Renal pelvis (tissue), 1 donor: ENCODE measurements at regions not wholly inside any gene's neighbourhood (a gene's known extent, or its start where the extent isn't known, plus 50 kb on each side); places are given as distances from the start of the nearest gene placed in this dataset.
"Not testable (repeated sequence)": the region's sequence is repeated elsewhere in the genome, so short reads cannot be mapped to it uniquely, and the experiment has no call there.

Experiments used
- DNase-seq: peaks from one replicate; pipeline ENCODE4 v3.0.0-alpha.2; 2013

DNA sequence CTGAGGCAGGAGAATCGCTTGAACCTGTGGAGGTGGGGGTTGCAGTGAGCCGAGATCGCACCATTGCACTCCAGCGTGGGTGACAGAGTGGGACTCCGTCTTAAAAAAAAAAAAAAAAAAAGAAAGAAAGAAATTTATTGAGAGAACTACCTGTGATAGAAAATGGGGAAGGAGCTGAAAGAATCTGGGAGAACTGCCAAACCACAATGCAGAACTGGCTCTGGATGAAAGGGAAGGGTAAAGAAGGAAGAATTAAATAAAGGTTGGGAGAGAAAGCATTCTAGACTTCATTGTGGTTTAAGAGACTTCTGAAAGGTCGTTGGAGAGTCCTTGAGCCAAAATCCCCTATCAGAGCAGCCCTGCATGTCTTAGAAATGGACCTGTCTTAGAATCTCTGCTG lies 567.9 kb upstream of the HTR2C start:
- DNase-seq: no peak

DNA sequence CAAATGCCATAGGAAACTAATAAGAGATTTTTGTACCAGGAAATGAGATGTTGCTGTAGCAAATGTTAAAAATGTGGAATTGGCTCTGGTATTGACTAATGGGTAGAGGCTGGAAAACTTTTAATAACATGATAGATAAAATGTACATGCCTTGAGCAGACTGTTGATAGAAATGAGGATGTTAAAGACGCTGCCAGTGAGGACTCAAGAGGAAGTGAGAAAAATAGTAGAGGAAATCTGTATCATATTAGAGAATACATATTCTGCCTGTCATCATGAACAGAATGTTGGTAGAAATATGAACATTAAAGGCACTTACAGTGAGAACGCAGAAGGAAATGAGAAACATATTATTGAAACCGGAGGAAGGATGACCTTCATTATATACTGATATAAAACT lies 577.2 kb upstream of the HTR2C start:
- no peak for DNase-seq

DNA sequence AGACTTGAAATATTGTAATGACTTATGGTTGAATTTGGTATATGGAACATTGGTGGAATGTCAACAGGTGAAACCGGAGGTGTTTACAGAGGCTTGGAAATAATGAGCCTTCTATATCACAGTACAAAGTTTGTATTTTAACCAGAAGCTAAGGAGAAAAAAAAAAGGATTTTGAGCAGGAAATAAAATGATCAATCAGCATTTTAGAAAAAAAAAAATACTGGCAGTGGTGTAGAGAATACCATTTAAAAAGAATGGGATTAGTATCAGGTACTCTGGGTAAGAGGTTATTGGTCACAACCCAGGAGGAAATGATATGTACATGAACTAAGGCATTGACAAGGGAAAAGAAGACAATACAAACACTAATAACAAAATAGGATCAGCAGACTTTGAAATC lies 587.1 kb upstream of the HTR2C start:
- no peak for DNase-seq

DNA sequence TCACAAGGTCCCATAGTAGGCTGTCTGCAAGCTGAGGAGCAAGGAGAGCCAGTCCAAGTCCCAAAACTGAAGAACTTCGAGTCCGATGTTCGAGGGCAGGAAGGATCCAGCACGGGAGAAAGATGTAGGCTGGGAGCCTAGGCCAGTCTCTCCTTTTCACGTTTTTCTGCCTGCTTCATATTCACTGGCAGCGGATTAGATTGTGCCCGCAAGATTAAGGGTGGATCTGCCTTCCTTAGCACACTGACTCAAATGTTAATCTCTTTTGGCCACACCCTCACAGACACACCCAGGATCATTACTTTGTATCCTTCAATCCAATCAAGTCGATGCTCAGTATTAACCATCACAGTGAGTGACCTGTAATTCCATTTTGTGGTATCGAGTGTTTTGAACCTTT lies 592.2 kb upstream of the HTR2C start:
- DNase-seq: not testable (repeated sequence)

DNA sequence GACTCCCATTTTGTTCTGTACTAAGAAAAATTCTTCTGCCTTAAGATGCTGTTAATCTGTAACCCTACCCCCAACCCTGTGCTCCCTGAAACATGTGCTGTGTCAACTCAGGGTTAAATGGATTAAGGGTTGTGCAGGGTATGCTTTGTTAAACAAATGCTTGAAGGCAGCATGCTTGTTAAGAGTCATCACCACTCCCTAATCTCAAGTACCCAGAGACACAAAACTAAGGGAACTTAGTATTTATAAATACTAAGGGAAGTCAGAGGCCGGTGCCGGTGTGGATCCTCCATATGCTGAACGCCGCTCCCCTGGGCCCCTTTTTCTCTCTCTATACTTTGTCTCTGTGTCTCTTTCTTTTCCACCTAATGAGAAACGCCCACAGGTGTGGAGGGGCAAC lies 593.2 kb upstream of the HTR2C start:
- not testable (repeated sequence) for DNase-seq

DNA sequence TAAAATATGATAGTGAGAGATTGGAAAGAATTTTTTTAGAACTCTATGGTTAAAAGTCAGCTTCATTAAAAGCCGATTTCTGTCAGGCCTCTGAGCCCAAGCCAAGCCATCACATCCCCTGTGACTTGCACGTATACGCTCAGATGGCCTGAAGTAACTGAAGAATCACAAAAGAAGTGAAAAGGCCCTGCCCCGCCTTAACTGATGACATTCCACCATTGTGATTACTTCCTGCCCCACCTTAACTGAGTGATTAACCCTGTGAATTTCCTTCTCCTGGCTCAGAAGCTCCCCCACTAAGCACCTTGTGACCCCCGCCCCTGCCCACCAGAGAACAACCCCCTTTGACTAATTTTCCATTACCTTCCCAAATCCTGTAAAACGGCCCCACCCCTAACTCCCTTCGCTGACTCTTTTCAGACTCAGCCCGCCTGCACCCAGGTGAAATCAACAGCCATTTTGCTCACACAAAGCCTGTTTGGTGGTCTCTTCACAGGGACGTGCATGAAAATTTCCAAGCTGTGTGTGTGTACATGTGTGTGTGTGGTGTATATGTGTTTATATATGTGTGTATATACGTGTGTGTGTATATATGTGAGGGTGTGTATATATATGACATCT lies 595.5 kb upstream of the HTR2C start:
- DNase-seq: not testable (repeated sequence)

DNA sequence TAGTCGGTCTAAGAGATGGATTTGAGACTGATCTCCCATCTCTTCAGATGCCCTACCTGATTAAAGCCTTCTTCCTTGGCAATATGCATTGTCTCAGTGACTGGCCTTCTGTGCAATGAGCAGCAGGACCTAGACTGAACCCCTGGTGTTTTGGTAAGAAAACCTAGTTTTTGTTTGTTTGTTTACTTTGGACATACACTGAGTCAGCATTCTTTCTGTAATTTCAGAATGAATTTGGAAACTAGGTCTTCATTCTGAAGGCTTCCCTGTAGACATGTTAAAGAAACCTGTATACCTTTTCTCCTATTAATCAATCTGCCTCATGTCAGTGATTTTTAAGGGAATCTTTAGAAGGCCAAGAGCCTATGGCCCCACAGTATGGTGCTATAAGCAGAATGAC lies 597.5 kb upstream of the HTR2C start:
- no peak for DNase-seq

DNA sequence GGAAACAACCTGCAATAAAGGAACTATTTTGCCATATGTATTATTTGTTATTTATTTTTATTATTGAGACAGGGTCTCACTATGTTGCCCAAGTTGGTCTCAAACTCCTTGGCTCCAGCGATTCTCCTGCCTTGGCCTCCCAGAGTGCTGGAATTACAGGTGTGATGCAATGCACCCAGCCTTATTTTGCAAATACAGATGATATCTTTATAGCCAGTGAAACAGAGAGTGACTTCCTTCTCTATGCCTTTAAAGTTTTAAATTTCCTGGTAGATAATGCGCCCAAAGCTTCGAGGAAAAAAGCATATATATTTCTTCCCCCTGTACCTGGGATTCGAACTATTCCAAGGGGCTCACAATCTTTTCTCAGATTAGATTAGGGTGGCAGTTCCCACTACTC lies 601.1 kb upstream of the HTR2C start:
- no peak for DNase-seq

DNA sequence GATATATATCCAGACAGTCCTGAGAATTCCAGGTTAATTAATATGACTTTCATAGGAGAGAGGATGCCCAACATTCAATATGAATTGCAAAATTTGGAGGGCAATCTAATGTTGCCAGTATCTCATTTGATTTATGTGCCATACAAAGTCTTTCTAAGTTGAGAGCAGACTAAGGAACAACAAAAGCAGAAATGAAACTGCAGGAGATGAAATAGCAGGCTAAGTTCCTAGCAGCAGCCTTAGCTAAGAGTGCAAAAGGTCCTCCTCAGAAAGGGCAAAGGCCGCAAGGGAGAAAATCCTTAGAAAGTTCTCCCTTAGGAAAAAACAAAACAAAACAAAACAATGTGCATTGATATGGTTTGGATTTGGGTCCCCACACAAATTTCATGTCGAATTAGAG lies 602.9 kb upstream of the HTR2C start:
- DNase-seq: no peak

DNA sequence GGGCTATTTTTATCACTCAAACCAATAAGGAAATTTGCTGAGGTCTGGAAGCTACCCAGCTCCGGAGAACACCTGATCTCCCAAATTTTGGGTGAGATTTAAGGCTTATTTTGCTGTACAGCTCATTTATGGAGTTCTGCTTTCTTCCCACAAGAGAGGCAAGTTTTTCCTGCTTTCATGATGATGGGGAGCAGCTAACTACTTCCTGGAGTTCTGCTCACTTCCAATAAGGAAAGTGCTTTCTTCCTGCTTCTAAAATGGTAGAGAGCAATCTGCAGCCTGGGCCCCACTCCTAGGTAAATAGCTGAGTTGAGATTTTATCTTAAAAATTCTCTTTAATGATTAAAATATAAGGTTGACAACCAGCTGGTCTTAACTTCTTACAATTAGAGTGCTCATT lies 606.0 kb upstream of the HTR2C start:
- no peak for DNase-seq

DNA sequence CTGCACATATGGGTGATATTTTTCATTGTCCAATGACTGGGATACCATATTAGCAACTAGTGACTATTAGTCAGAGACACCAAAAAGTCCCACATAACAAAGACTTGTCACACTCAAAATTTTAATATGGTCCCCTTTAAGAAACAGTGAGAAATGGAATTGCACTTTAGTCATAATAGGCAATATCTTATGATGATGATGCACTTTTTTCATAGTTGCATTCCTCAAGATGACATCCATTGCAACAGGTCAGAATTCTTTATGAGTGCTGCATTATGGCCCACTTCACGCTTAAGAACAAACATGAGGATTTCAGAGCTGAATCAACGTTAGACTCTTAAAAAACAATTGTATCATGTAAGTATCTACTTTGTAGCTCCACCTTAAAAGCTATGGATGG lies 608.4 kb upstream of the HTR2C start:
- DNase-seq: no peak

DNA sequence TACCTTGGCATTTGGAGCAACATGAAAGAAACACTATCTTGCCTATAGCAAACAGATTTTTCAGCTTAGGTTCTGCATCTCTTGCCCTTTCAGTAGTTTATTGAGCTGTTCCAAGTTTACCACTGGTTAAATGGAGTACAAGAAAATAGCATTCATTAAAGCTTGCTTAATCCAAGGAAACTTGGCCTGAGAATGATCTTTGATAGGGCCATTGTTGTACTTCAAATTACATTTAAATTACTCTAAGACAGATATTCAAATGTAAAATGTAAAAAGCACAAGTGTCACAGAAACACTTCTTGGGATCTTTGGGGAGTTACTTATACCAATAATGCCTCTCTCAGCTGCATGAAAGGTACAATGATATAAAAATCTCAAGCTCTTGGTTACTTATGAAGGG lies 609.0 kb upstream of the HTR2C start:
- DNase-seq: no peak

DNA sequence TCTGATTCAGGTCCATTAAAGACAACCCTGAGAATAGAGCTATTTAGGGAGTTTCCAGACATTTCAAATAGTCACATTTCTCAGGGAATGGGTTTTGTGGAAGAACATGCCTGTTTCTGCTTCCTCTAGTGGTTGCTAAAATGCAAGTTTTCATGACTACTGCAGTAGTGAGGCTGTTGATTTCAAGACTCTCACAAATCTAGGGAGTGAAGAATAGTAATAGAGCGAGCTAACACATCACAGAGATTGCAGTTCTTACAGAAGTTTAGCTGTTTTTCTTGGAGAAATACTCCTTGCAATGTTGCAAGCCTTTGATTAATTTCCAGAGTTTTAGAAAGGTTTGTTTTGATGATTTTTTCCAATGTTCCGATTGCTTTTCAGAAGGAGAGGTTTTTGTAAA lies 610.2 kb upstream of the HTR2C start:
- DNase-seq: no peak

DNA sequence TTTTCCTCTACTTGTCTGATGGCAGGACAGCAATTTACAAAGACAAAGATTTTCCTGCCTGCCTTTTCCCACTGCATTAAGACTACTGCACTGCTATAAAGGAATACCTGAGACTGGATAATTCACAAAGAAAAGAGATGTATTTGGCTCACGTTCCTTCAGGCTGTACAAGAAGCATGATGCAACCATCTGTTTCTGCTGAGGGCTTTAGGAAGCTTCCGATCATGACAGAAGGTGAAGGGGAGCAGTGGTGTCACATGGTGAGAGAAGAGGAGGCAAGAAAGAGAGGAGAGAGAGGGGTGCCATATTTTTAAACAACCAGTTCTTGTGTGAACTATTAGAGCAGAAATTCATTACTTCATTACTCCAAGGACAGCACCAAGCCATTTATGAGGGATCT lies 617.1 kb upstream of the HTR2C start:
- no peak for DNase-seq

DNA sequence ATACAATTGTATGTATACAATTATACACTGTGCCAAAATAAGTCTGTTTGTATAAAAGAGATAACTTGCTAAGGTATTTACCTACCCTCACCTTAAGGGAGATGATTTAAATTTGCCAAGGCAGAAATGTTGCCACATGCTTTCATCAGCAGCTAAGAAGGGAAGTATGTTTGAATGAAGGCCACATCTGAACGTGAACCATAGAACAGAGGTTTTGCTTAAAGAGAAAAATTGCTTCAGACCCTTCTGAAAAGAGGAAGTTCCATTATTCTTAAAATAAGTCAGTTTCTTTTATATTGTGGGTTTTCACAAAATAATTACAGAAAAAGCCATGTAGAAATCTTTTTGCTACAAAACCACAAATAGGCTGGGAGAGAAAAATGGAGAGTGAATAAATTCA lies 621.5 kb upstream of the HTR2C start:
- DNase-seq: no peak

DNA sequence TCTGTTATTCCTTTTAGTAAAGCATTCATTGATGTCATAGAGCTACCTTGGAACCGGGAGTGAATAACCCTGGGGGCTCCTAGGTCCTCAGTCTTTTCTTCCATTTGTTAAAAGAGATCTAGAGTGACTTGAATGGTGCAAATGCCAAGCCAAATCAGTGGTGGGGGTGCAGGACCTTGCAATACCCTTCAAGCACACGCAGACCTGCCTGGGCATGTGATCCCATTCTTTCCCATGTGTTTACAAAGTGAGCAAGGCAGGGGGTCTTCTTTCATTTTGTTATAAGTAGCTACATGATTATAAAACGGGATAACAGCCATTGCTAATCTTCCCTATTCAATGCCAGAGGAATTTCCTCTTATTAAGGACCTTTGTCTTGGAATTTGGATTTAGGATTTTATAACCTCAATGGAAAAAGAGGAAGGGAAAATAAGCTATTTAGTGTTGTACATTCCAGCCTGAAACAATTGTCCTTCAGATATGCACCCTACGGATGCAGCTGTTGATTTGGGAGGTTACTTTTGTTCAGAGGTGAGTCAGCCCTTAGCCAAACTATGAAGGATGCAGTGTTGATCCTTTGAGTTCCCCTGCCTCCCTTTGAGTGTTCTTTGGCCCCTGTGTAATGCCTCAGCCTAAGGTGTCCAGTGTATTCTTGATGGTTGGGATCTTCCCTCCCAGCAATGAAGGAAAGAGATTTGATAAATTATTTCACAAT lies 623.8 kb upstream of the HTR2C start:
- DNase-seq: no peak

DNA sequence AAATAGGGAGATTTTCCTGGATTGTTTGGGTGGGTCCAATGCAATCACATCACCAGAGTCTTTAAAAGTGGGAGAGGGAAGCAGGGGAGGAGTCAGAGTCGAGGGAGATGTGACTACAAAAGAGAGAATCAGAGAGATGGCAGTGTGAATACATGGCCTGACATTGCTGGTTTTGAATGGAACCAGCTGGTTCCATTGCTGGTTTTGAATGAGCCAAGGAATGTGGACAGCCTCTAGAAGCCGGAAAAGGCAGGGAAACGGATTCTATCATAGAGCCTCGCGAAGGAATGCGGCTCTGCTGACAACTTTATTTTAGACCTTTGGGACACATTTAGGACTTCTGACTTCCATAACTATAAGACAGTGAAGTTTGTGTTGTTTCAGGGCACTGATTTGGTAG lies 627.0 kb upstream of the HTR2C start:
- DNase-seq: no peak

DNA sequence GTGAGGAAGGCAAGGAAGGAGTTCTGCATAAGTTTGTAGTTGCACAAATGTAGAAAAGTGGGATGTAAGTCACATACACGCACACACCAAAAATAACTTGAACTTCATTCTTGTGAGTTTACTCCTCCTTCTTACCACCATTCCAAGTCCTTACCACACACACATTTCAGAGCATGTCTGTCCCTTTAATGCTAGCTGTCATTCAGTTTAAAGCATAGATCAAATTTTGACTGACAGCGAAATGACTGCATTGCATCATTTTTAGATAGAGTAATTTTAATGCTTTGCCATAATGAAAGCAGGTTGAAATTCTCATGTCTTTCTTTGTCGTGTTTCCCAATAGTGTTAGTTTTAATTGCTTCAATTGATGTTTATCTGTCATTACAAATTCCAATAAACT lies 629.6 kb upstream of the HTR2C start:
- no peak for DNase-seq

DNA sequence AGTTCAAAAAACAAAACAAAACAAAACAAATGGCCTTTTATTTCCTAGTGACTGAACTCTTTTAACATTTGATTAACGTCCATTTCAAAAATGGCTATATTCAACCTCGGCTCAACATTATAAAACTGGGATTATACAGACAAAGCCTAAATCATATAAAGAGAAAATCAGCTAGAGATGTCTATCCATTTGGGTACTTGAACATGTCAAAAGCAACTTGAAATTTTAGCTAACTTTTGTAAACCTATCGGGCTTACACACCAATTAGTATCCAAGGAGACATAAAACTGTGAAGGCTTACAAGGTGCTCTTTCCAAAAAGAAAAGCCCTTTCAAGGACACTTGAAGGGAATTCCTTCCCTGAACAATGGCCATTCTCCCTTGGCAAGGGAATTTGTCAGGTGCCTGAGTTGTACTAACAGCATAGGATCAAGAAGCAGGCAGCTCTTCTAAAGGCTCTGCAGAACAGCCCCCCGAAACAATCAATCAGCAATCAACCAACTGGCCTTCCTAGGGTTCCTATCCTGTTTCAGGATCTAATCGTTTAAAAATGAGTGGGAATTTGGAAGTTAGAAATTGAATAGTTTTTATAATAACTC lies 633.7 kb upstream of the HTR2C start:
- no peak for DNase-seq

DNA sequence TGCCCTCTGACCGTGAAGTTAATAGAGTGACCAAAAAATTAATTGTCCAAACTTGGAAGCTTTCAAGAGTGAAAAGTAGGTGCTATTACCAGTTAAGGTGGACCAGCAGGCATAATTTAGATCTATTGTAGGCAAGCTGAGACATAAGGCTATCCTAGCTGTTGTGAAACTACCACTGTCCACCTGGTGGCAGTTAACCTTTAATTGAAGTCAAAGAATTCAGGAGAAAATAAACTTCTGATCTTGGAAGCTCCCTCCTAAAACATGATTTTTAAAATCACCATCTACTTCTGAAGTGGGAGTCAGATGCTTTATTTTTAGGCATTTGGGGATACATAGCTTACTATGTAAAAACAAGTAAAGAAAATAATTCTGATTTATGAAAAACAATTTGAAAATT lies 636.3 kb upstream of the HTR2C start:
- no peak for DNase-seq

DNA sequence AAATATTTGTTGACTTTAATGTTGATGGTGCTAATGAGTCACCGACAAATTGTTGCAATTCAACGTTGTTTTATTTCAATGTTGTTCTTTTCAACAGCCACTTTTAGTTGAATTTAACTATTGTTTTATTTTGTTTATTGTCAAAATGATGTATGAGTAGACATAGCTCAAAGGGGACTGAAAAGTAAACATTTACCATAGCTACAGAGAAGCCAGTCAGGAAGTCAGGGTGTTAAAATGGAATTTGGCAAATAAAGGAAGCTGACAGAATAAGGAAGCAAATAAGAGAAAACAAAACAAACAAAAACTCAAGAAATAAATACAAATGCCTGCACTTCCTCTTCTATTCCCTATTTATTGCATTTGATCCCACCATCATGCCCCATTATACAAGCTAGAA lies 648.4 kb upstream of the HTR2C start:
- peak; percentile 7 for DNase-seq

DNA sequence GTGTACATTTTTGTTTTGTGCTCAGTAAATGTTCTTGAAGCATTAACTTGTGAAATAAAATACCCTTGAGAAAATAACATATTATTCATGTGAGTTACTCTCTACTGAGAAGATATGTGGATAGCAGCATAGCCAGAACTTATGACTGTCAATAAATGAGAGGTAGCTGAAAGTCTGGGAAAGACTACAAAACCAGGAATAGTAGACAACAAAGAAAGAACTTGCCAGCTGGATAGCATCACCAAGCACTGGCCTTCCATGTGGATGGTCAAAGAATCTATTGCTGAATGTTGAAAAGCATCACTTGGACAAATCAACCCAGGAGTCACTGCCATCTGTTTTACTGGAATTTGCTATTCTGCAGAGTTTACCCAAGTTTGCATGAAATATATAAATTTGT lies 650.0 kb upstream of the HTR2C start:
- DNase-seq: no peak

DNA sequence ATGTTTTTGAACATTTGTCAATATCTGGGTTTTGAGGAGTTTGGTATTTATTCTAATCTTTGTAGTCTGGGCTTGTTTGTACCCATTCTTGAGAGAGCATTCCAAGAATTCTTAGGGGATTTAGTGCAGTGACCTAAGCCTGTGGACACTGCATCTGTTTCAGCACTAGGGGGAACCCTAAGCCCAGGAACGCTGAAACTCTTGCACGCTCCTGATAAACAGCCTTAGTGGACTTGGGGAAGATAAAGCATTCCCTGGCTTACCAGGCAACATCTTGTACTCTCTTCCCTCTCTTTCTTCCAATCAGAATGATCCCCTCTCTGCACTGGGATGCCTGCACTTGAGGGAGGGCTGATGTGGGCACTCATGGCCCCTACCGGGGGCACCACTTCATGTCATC lies 654.9 kb upstream of the HTR2C start:
- DNase-seq: no peak

DNA sequence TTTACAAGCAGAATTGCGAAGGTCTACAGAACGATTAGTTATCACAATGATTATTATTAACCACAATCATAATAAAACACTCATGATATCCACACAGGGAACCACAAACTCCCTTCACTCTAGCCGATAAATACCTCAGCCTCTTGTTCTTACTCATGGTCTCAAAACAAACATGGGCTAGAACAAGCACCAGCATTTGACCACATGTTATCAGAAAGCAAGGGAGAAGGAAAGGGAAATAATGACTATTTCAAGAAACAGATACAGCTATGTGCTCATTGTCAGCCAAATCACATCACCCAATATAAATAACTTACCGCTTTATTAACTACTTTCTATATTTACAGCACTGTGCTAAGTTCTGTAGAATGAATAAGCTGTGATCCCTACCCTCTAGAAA lies 663.2 kb upstream of the HTR2C start:
- DNase-seq: peak; percentile 1
